AG04449 (cell line): ENCODE measurements at regions not wholly inside any gene's neighbourhood (a gene's known extent, or its start where the extent isn't known, plus 50 kb on each side); places are given as distances from the start of the nearest gene placed in this dataset.

Experiments
- CTCF ChIA-PET: fragments of 350-600 bp; formaldehyde crosslinking; extraction: SDS; loops from one replicate; lab custom pipeline; 2021; ENCODE audit warnings: antibody characterized with exemption; lab: Yijun Ruan, JAX
- POLR2A ChIA-PET: fragments of 400-600, 350-600 bp; formaldehyde crosslinking; extraction: SDS; loops from one replicate; lab custom pipeline; 2020; ENCODE audit warnings: antibody characterized with exemption, inconsistent platforms; lab: Yijun Ruan, JAX
- DNase-seq: peaks from one replicate; pipeline ENCODE4 v3.0.0-alpha.2; 2010; ENCODE audit warnings: low read depth, low spot score
- H3K4me3 ChIP-seq: 2 replicates; pipeline ENCODE4 v1.5.1; 2011; ENCODE audit warnings: low read depth, mild to moderate bottlenecking, control low read depth, low read length
- TF ChIP-seq, protein P1 (sequence below): IDR thresholded peaks from one replicate; pipeline ENCODE4 v1.5.1; 2011; ENCODE audit warnings: mild to moderate bottlenecking, moderate library complexity, low read length, control low read depth, inconsistent platforms; ENCODE audit not compliant: insufficient read depth; ENCODE audit errors: missing control alignments

DNA sequence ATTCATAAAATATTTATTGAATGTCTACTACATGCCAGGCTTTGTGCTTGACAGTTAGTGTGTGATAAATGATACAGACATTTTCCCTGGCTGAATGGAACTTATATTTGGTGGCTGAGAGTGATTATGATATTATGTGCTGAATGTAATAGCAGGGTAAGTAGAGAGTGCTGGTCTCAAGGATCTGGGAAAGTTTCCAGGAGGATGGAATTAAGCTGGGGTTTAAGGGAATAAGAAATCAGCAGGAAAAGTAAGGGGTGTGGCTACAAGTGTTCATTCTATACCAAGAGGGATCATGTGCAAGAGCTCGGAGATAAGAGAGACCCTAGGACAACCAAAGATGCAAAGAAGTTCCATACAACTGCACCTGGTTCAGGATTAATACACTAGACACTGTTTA, 500.1 kb upstream of the CFAP20DC start:
- no peak for DNase-seq
- TF ChIP-seq, protein P1, sequence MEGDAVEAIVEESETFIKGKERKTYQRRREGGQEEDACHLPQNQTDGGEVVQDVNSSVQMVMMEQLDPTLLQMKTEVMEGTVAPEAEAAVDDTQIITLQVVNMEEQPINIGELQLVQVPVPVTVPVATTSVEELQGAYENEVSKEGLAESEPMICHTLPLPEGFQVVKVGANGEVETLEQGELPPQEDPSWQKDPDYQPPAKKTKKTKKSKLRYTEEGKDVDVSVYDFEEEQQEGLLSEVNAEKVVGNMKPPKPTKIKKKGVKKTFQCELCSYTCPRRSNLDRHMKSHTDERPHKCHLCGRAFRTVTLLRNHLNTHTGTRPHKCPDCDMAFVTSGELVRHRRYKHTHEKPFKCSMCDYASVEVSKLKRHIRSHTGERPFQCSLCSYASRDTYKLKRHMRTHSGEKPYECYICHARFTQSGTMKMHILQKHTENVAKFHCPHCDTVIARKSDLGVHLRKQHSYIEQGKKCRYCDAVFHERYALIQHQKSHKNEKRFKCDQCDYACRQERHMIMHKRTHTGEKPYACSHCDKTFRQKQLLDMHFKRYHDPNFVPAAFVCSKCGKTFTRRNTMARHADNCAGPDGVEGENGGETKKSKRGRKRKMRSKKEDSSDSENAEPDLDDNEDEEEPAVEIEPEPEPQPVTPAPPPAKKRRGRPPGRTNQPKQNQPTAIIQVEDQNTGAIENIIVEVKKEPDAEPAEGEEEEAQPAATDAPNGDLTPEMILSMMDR, result no peak
- H3K4me3 ChIP-seq, result no peak overlapping the region
- ChIA-PET POLR2A (no interaction called here), CTCF (interaction anchor here (1.0 kb wide), 1 partner anchor 26 kb away, joined by 3 read pairs; no protein-coding TSS in a partner anchor)

DNA sequence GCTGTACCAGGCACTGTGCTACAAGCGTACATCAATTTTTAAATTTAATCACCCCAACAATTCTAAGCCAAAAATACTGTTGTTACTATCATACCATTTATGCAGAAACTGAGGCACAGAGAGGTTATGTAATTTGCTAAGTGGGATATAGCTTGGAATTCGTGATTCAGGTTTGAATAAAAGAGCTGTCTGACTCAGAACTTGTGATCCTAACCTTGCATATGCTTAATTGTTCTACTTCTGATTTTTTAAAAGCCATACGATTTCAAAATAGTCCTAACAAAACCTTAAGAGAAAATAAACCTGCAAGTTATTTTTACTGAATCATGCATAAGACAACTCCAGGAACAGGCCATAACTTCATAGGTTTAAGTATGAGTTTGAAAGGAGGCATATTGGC, 498.0 kb upstream of the CFAP20DC start:
- TF ChIP-seq, protein P1, result no peak
- DNase-seq, result no peak
- ChIA-PET POLR2A (no interaction called here), CTCF (interaction anchor here (1.0 kb wide), 1 partner anchor 8 kb away, joined by 3 read pairs; no protein-coding TSS in a partner anchor)
- no peak overlapping the region for H3K4me3 ChIP-seq

DNA sequence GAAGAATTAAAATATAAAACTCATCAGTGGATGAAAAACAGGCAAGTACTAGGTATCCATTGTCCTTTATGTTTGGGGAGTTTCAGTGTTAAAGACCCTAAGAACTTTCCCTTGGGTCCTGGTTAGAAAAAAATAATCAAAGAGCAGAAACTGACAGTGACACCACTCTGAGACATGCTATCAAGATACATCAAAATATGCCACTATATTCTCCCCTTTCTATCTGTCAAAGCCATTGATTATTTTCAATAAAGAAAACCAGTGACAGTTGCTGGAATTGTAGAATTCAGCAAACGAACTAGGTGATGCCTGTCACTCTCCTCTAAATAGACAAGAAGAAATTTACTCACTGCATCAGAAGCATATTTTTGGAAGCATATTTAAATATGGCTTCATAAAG, 496.7 kb upstream of the CFAP20DC start:
- DNase-seq, result no peak
- no peak overlapping the region for H3K4me3 ChIP-seq
- CTCF ChIA-PET, result no interaction called here
- TF ChIP-seq, protein P1, result no peak
- POLR2A ChIA-PET, result no interaction called here

DNA sequence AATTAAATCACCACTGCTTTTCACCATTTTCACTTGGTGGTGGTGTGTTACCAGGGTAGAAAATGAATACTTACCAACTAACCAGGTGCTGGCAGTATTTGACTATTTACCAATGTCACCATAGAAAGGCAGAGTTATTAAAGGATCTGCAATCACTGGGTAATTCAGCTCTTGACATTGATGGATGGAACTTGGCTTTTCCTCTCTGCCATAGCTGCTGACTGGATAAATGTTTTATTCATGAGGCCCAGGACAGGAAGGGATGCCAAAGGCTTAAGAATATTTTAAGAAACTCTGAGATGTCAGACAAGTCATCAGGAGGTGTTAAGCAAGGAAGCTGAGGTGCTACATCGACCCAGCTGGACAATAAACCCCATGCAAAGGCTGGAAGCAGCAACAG, 495.5 kb upstream of the CFAP20DC start:
- DNase-seq, result no peak
- no peak overlapping the region for H3K4me3 ChIP-seq
- POLR2A ChIA-PET, result no interaction called here
- TF ChIP-seq, protein P1, result no peak
- CTCF ChIA-PET, result interaction anchor here (1.5 kb wide), 1 partner anchor 10 kb away, joined by 5 read pairs; no protein-coding TSS in a partner anchor

DNA sequence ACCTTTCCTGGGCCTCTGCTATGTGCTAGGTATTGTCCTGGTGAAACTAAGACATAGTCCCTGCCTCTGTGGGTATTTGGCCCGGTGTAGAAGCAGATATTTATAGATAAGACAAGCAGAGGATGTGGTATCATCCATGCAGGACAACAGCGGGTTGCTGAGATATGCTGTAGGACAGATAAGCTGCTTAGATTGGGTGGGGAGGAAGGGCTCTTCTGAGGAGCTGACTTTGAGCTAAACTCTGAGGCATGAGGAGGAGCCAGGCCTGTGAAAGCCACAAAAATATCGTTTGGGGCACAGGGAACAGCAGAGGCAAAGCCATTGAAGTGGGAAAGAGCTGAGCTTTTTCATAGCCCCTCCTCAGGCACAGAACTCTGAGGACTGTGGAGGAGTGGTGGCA, 492.5 kb upstream of the CFAP20DC start:
- H3K4me3 ChIP-seq, result no peak overlapping the region
- TF ChIP-seq, protein P1, result no peak
- ChIA-PET CTCF (interaction anchor here (1.2 kb wide), 1 partner anchor 34 kb away, joined by 3 read pairs; no protein-coding TSS in a partner anchor), POLR2A (no interaction called here)
- DNase-seq, result no peak

DNA sequence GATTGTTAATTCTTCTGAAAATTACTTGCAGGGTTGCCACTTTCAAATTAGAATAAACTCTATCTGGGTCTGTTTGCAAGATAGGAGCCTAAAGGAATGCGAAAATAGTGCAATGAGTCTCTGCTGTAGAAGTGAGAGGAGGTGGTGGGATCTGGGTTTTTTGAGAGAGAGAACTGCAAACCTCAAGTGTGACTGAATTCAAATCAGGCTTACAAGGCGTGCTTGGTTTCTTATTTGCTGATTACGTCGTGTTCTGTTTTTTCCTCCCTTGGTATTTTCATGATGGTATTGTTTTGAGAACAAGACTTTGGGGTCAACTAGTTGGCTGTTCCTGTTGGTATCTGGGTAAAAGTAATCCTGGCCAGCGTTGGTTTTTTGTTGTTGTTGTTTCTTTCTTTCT, 490.9 kb upstream of the CFAP20DC start:
- no peak overlapping the region for H3K4me3 ChIP-seq
- ChIA-PET CTCF (interaction anchor here (1.1 kb wide), 1 partner anchor 7 kb away, joined by 3 read pairs; no protein-coding TSS in a partner anchor), POLR2A (no interaction called here)
- TF ChIP-seq, protein P1, result no peak
- no peak for DNase-seq
